ENCODE measurements at regions not wholly inside any gene's neighbourhood (a gene's known extent, or its start where the extent isn't known, plus 50 kb on each side); places are given as distances from the start of the nearest gene placed in this dataset.

DNA sequence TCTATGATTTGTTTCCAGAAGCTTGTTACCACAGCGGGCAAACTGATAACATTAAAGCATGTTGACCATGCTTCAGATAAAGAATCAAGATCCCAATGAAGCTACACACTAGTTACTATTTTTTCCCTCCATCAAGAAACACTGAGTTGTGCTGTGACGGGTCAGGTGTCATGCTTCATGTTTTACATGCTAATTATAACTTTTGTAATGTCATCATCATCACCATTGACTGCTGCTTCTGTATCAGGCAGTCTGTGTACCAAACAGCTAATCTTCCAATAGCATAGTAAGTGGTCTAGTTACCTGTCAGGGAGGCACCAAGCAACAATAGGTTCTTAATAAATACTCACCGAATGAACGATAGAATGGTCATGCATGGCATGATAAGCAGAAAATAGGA, 388.1 kb downstream of the THBS2 start:
- DNase-seq (no peak), FAIRE-seq (no peak)
- intact Hi-C loops (cut with DNase I) = no loop called here
- Histone ChIP-seq H3K27ac (ENCODE audit: low read depth in 2 of 2, low read length in 2 of 2) (no peak overlapping the region), H3K4me3 (ENCODE audit: low read length in 3 of 3) (no peak overlapping the region), H3K9ac (ENCODE audit: low read length in 3 of 3) (no peak overlapping the region), H3K4me1 (ENCODE audit: control insufficient read depth in 2 of 3, insufficient read depth in 2 of 3, low read depth in 1 of 3, low read length in 3 of 3) (no peaks in the 10 kb centered on the region), H3K27me3 (ENCODE audit: control insufficient read depth, insufficient read depth, low read length) (no peaks in the 10 kb centered on the region), H3K9me3 (ENCODE audit: control insufficient read depth in 2 of 3, insufficient read depth in 1 of 3, low read length in 3 of 3) (no peaks in the 10 kb centered on the region), H3K36me3 (ENCODE audit: control insufficient read depth in 2 of 3, insufficient read depth in 3 of 3, low read length in 3 of 3) (no peaks in the 10 kb centered on the region)
- TF ChIP-seq, protein P1, sequence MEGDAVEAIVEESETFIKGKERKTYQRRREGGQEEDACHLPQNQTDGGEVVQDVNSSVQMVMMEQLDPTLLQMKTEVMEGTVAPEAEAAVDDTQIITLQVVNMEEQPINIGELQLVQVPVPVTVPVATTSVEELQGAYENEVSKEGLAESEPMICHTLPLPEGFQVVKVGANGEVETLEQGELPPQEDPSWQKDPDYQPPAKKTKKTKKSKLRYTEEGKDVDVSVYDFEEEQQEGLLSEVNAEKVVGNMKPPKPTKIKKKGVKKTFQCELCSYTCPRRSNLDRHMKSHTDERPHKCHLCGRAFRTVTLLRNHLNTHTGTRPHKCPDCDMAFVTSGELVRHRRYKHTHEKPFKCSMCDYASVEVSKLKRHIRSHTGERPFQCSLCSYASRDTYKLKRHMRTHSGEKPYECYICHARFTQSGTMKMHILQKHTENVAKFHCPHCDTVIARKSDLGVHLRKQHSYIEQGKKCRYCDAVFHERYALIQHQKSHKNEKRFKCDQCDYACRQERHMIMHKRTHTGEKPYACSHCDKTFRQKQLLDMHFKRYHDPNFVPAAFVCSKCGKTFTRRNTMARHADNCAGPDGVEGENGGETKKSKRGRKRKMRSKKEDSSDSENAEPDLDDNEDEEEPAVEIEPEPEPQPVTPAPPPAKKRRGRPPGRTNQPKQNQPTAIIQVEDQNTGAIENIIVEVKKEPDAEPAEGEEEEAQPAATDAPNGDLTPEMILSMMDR (IDR thresholded peaks at IDR 0.05; ENCODE audit: borderline replicate concordance, extremely low read depth, insufficient read depth) = no peak

DNA sequence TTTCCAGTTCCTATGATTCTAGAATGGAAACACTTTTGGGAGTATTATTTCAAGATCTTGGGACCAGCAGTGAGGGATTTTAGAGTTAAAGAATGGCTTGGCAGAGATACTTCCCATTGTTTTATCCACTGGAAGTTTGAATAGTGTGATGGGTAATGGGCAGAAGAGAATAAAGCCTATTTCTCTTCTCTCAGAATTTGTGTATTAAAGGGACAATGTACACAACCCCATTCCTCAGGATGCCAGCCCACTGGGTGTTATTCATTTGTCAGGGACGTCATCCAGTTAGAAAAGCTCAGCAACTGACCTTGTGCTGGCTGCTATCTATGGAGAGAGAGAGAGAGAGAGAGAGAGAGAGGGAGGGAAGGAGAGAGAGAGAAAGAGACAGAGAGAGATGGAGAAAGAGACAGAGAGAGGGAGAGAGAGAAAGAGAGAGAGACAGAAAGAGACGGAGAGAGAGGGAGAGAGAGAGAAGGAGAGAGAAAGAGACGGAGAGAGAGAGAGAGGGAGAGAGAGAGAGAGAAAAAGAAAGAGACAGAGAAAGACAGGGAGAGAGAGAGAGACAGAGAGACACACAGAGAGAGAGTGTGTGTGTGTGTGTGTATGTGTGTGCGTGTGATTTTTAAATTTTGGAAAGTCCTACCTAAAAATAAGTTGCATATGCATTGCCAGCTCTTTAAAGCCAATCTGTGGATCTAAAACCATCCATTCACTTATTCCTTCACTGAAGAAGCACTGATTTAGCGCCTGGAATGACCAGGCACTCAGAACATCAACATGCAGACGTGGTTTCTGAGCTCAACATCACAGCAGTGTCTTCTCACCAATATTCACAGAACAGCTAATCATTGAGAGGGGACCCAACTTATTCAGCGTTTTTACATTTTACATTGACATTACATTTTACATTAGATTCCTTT, 388.8 kb downstream of the THBS2 start:
- TF ChIP-seq, protein P1 (IDR thresholded peaks at IDR 0.05; ENCODE audit: borderline replicate concordance, extremely low read depth, insufficient read depth) = no peak
- intact Hi-C loops (cut with DNase I) = no loop called here

DNA sequence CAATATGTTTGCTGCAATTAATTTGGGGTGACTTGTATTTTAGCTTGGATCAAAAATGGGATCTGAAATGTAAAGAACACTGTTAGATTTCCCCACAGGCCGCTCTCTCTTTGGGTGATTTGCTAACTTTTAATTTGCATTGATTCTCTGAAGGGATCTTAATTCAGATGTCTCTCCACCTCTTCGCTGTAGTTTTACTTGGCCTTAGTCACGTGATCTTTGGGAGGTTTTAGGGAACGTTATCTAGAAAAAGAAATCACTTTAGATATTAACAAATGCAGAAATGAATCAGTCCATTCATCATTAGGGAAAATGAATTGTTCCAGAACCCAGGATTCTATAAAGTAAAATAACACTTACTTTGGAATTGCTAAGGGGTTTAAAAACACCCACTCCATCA, 390.2 kb downstream of the THBS2 start:
- FAIRE-seq (no peak), DNase-seq (no peak)
- H3K4me3 ChIP-seq (ENCODE audit: low read length in 3 of 3) = no peak overlapping the region
- no peak overlapping the region for H3K9ac ChIP-seq (ENCODE audit: low read length in 3 of 3)
- TF ChIP-seq, protein P1 (IDR thresholded peaks at IDR 0.05; ENCODE audit: borderline replicate concordance, extremely low read depth, insufficient read depth) = no peak
- no peak overlapping the region for H3K27ac ChIP-seq (ENCODE audit: low read depth in 2 of 2, low read length in 2 of 2)
- no peaks in the 10 kb centered on the region for H3K36me3 ChIP-seq (ENCODE audit: control insufficient read depth in 2 of 3, insufficient read depth in 3 of 3, low read length in 3 of 3)
- no peaks in the 10 kb centered on the region for H3K27me3 ChIP-seq (ENCODE audit: control insufficient read depth, insufficient read depth, low read length)
- H3K4me1 ChIP-seq (ENCODE audit: control insufficient read depth in 2 of 3, insufficient read depth in 2 of 3, low read depth in 1 of 3, low read length in 3 of 3) = no peaks in the 10 kb centered on the region
- intact Hi-C loops (cut with DNase I) = no loop called here
- H3K9me3 ChIP-seq (ENCODE audit: control insufficient read depth in 2 of 3, insufficient read depth in 1 of 3, low read length in 3 of 3) = no peaks in the 10 kb centered on the region

More for the DNA sequence above, 388.8 kb downstream of the THBS2 start:
- no peak overlapping the region for H3K4me3 ChIP-seq (ENCODE audit: low read length in 3 of 3)
- H3K9me3 ChIP-seq (ENCODE audit: control insufficient read depth in 2 of 3, insufficient read depth in 1 of 3, low read length in 3 of 3) = no peaks in the 10 kb centered on the region
- DNase-seq (no peak), FAIRE-seq (no peak)
- no peaks in the 10 kb centered on the region for H3K4me1 ChIP-seq (ENCODE audit: control insufficient read depth in 2 of 3, insufficient read depth in 2 of 3, low read depth in 1 of 3, low read length in 3 of 3)
- H3K27me3 ChIP-seq (ENCODE audit: control insufficient read depth, insufficient read depth, low read length) = no peaks in the 10 kb centered on the region
- H3K9ac ChIP-seq (ENCODE audit: low read length in 3 of 3) = no peak overlapping the region
- H3K27ac ChIP-seq (ENCODE audit: low read depth in 2 of 2, low read length in 2 of 2) = no peak overlapping the region
- H3K36me3 ChIP-seq (ENCODE audit: control insufficient read depth in 2 of 3, insufficient read depth in 3 of 3, low read length in 3 of 3) = no peaks in the 10 kb centered on the region
